NCI-H2196 treated with DMSO at 0.1 percent for 48 hours (cell line): ENCODE measurements at regions not wholly inside any gene's neighbourhood (a gene's known extent, or its start where the extent isn't known, plus 50 kb on each side); places are given as distances from the start of the nearest gene placed in this dataset.

Experiments used
- DNase-seq: peaks from one replicate; lab custom pipeline; 2025; ENCODE audit not compliant: unreplicated experiment; lab: John Stamatoyannopoulos, UW

DNA sequence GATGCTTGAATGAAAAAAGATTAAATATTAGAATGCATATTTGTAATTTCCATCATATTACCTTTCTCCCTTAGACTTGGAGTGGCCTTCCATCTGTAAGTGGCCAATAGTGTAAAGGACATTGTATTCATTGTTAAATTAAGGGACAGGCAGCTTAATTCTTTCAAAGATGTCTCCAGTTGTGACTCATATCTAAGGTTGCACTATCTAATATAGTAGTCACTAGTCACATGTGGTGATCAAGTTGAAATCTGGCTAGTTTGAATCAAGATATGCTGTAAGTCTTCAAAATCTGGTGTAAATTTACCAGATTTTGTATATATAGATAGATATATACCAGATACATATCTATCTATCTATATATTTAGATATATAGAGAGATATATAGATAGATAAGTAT, 52.4 kb upstream of the AGPS start:
- no peak for DNase-seq

DNA sequence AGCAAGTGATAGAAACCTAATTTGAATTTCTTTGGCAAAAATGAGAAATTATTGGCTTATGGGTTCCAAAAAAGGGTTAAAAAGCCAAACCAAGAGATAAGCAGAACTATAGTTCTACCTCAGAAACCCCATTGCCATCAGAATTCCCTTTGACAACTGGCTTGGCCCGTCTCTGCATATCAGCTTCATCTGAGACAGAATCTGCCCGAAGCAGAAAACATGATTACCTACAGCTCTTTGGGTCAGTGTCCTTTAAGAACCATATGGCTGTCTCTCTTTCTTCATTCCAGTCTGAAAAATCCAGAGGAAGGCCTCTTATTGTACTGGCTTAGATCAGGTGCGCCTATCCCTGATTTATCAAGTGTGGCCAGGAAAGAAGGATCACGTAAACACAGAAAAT, 49.8 kb upstream of the AGPS start:
- no peak for DNase-seq
